Stomach (tissue), 8 donors: ENCODE measurements at regions not wholly inside any gene's neighbourhood (a gene's known extent, or its start where the extent isn't known, plus 50 kb on each side); places are given as distances from the start of the nearest gene placed in this dataset.

Experiments used
- DNase-seq, 2 donors: peaks; one replicate each; pipeline versions ENCODE4 v3.0.0 to v3.0.0-alpha.2; 2013 to 2019
- H3K27ac ChIP-seq, 5 donors: fragments of 200-600 bp in 4 of 5; sonication (generic) in 4 of 5; one replicate each; pipeline ENCODE4 v1.5.1; 2013 to 2019; ENCODE audit warnings: mild to moderate bottlenecking in 1 of 5, moderate library complexity in 1 of 5
- H3K27me3 ChIP-seq, 3 donors: fragments of 200-600 bp; sonication (generic); one replicate each; pipeline ENCODE4 v1.5.1; 2017 to 2019; ENCODE audit warnings: mixed run types in 1 of 3
- H3K36me3 ChIP-seq, 4 donors: fragments of 200-600 bp; sonication (generic); 1 replicate in 3 of 4; 2 replicates in 1 of 4; pipeline ENCODE4 v1.5.1; 2016 to 2019
- H3K4me1 ChIP-seq, 4 donors: fragments of 200-600 bp; sonication (generic); one replicate each; pipeline ENCODE4 v1.5.1; 2016 to 2019
- H3K4me3 ChIP-seq, 4 donors: fragments of 200-600 bp; sonication (generic) in 3 of 4; one replicate each; pipeline ENCODE4 v1.5.1; 2016 to 2019; ENCODE audit warnings: mild to moderate bottlenecking in 1 of 4
- H3K9me3 ChIP-seq, 4 donors: fragments of 200-600 bp; sonication (generic); one replicate each; pipeline ENCODE4 v1.5.1; 2016 to 2019
- CTCF ChIP-seq, 7 experiments: fragments of 450-650 bp in 4 of 7; fragments of 200-600 bp in 3 of 7; sonication (generic) in 3 of 7; IDR thresholded peaks; one replicate each; pipeline ENCODE4 v1.5.1; 2016 to 2019; ENCODE audit warnings: antibody characterized with exemption in 7 of 7, control low read depth in 2 of 7, mild to moderate bottlenecking in 1 of 7
- EP300 ChIP-seq: sonication (generic); formaldehyde crosslinking; IDR thresholded peaks from one replicate; pipeline ENCODE4 v1.6.1; 2017; ENCODE audit warnings: antibody characterized with exemption
- POLR2A ChIP-seq, 4 donors: fragments of 450-650 bp; IDR thresholded peaks; one replicate each; pipeline ENCODE4 v1.6.1; 2016; ENCODE audit warnings: antibody characterized with exemption in 4 of 4, control low read depth in 2 of 4, mild to moderate bottlenecking in 1 of 4, moderate library complexity in 1 of 4
- POLR2AphosphoS5 ChIP-seq, 3 donors: sonication (generic); formaldehyde crosslinking; IDR thresholded peaks; one replicate each; pipeline ENCODE4 v1.6.1; 2016; ENCODE audit warnings: antibody characterized with exemption in 3 of 3
- WGBS, 5 donors: extraction: QIAGEN DNeasy Blood & Tissue Kit in 3 of 5; methylation state at CpG; one replicate each; pipeline versions ENCODE4 v1.1.5 to v1.1.7; 2013 to 2018; 5-methylcytosine and 5-hydroxymethylcytosine counted together
- intact Hi-C: fragments of 100-400 bp; cut with DNase I; formaldehyde crosslinking; loops from one replicate; pipeline ENCODE4 v1.15.1; 2023; ENCODE audit warnings: low total_unique reads
- donor health status: healthy with polysubstance abuse.
- donor health status: Bipolar disorder and iron deficiency.
- donor health status: healthy.

- no peaks in the 10 kb centered on the region for H3K4me1 ChIP-seq
- no peaks in the 10 kb centered on the region for H3K9me3 ChIP-seq
- H3K36me3 ChIP-seq, result no peaks in the 10 kb centered on the region
- no peak overlapping the region for H3K4me3 ChIP-seq
- intact Hi-C loops, result no loop called here
- no peaks in the 10 kb centered on the region for H3K27me3 ChIP-seq
- WGBS, 5 donors, result 40 to 68% (median 59%) methylated on average over 3 of the region's 3 CpGs
- TF ChIP-seq POLR2AphosphoS5 (IDR thresholded peaks at IDR 0.05), result no peak
- no peak for TF ChIP-seq EP300
- no peak for TF ChIP-seq POLR2A (IDR thresholded peaks at IDR 0.05)
- TF ChIP-seq CTCF (IDR thresholded peaks at IDR 0.05), result no peak
- no peak for DNase-seq
- no peak overlapping the region for H3K27ac ChIP-seq
Observed at GRCh38 chr3:18968120-18968519, 180.2 kb upstream of the KCNH8 start.

- Histone ChIP-seq H3K27ac (no peak overlapping the region), H3K36me3 (no peaks in the 10 kb centered on the region), H3K4me1 (no peaks in the 10 kb centered on the region), H3K27me3 (no peaks in the 10 kb centered on the region), H3K4me3 (no peak overlapping the region), H3K9me3 (no peaks in the 10 kb centered on the region)
- WGBS, 5 donors, result 65 to 79% (median 75%) methylated on average over 2 of the region's 2 CpGs
- TF ChIP-seq POLR2AphosphoS5 (IDR thresholded peaks at IDR 0.05) (no peak), EP300 (no peak)
- no peak for DNase-seq
- intact Hi-C loops, result no loop called here
Observed at GRCh38 chr3:18965781-18966180, 182.5 kb upstream of the KCNH8 start.

GRCh38 chr3:18964640-18965039, 183.7 kb upstream of the KCNH8 start:
- WGBS, 5 donors, result 73 to 87% (median 79%) methylated on average over 3 of the region's 3 CpGs
- TF ChIP-seq POLR2A (IDR thresholded peaks at IDR 0.05) (no peak), EP300 (no peak), CTCF (IDR thresholded peaks at IDR 0.05) (no peak), POLR2AphosphoS5 (IDR thresholded peaks at IDR 0.05) (no peak)

GRCh38 chr3:18951333-18951732, 197.0 kb upstream of the KCNH8 start:
- no peaks in the 10 kb centered on the region for H3K27me3 ChIP-seq
- intact Hi-C loops, result no loop called here
- 83 to 93% (median 84%) methylated on average over 5 of the region's 5 CpGs for WGBS, 5 donors
- TF ChIP-seq EP300 (no peak), POLR2AphosphoS5 (IDR thresholded peaks at IDR 0.05) (no peak), CTCF (IDR thresholded peaks at IDR 0.05) (no peak), POLR2A (IDR thresholded peaks at IDR 0.05) (no peak)
- no peaks in the 10 kb centered on the region for H3K4me1 ChIP-seq
- H3K36me3 ChIP-seq, result no peaks in the 10 kb centered on the region
- H3K27ac ChIP-seq, result no peak overlapping the region
- no peak overlapping the region for H3K4me3 ChIP-seq
- no peak for DNase-seq
- no peaks in the 10 kb centered on the region for H3K9me3 ChIP-seq

More at GRCh38 chr3:18964640-18965039, 183.7 kb upstream of the KCNH8 start:
- Histone ChIP-seq H3K9me3 (no peaks in the 10 kb centered on the region), H3K27ac (no peak overlapping the region), H3K4me1 (no peaks in the 10 kb centered on the region), H3K27me3 (no peaks in the 10 kb centered on the region), H3K4me3 (no peak overlapping the region), H3K36me3 (no peaks in the 10 kb centered on the region)
- intact Hi-C loops, result no loop called here
- no peak for DNase-seq

- no peak for TF ChIP-seq CTCF (IDR thresholded peaks at IDR 0.05)
- TF ChIP-seq POLR2AphosphoS5 (IDR thresholded peaks at IDR 0.05), result no peak
- no peak for TF ChIP-seq EP300
- TF ChIP-seq POLR2A (IDR thresholded peaks at IDR 0.05), result no peak
- no peak for DNase-seq
- Histone ChIP-seq H3K27me3 (no peaks in the 10 kb centered on the region), H3K27ac (no peak overlapping the region), H3K4me3 (no peak overlapping the region), H3K36me3 (no peaks in the 10 kb centered on the region), H3K4me1 (no peaks in the 10 kb centered on the region), H3K9me3 (peaks cover 0 to 13% (median 9%) of the 10 kb centered on the region in 4 donors)
- intact Hi-C loops, result no loop called here
- 32 to 50% (median 43%) methylated on average over 2 of the region's 2 CpGs for WGBS, 5 donors
Observed at GRCh38 chr3:18946524-18946923, 201.8 kb upstream of the KCNH8 start.
